ENCODE measurements at regions not wholly inside any gene's neighbourhood (a gene's known extent, or its start where the extent isn't known, plus 50 kb on each side); places are given as distances from the start of the nearest gene placed in this dataset.

- TF ChIP-seq, protein P1, sequence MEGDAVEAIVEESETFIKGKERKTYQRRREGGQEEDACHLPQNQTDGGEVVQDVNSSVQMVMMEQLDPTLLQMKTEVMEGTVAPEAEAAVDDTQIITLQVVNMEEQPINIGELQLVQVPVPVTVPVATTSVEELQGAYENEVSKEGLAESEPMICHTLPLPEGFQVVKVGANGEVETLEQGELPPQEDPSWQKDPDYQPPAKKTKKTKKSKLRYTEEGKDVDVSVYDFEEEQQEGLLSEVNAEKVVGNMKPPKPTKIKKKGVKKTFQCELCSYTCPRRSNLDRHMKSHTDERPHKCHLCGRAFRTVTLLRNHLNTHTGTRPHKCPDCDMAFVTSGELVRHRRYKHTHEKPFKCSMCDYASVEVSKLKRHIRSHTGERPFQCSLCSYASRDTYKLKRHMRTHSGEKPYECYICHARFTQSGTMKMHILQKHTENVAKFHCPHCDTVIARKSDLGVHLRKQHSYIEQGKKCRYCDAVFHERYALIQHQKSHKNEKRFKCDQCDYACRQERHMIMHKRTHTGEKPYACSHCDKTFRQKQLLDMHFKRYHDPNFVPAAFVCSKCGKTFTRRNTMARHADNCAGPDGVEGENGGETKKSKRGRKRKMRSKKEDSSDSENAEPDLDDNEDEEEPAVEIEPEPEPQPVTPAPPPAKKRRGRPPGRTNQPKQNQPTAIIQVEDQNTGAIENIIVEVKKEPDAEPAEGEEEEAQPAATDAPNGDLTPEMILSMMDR (conservative IDR thresholded peaks at IDR 0.05) = no peak
- TF ChIP-seq EZH2 (IDR thresholded peaks at IDR 0.05; ENCODE audit: low read depth) = no peak
- CTCF ChIA-PET = no interaction called here
- H3K79me2 ChIP-seq (ENCODE audit: low read depth) = no peaks in the 10 kb centered on the region
- H3K27me3 ChIP-seq (ENCODE audit: insufficient read depth, low read depth) = no peaks in the 10 kb centered on the region
- no peak overlapping the region for H2AFZ ChIP-seq
- H3K36me3 ChIP-seq (ENCODE audit: low read depth) = no peaks in the 10 kb centered on the region
- H3K4me1 ChIP-seq (replicated peaks; ENCODE audit: insufficient read depth) = peaks cover 21% of the 10 kb centered on the region
- H3K27ac ChIP-seq = no peak overlapping the region
- H3K9me2 ChIP-seq (ENCODE audit: insufficient read depth) = no peaks in the 10 kb centered on the region
- H3F3A ChIP-seq (ENCODE audit: insufficient read depth, low read depth) = peaks cover 7% of the 10 kb centered on the region; the same call in 1 of the 2 replicates
- intact Hi-C loops (cut with micrococcal nuclease; ENCODE audit: unreplicated experiment) = no loop called here
- BruUV-seq (replicated peaks) = no TSS peak
- POLR2A ChIA-PET (ENCODE audit: unreplicated experiment) = no interaction called here
- H4K20me1 ChIP-seq (ENCODE audit: insufficient read depth) = no peaks in the 10 kb centered on the region
- H3K4me2 ChIP-seq = no peak overlapping the region
- no peak overlapping the region for H3K4me3 ChIP-seq
- H3K9me3 ChIP-seq (ENCODE audit: insufficient read depth, low read depth) = no peaks in the 10 kb centered on the region
- DNase-seq = no peak
These were observed 384.5 kb upstream of the SULF2 start for GRCh38 chr20:48169650-48170225.

DNA sequence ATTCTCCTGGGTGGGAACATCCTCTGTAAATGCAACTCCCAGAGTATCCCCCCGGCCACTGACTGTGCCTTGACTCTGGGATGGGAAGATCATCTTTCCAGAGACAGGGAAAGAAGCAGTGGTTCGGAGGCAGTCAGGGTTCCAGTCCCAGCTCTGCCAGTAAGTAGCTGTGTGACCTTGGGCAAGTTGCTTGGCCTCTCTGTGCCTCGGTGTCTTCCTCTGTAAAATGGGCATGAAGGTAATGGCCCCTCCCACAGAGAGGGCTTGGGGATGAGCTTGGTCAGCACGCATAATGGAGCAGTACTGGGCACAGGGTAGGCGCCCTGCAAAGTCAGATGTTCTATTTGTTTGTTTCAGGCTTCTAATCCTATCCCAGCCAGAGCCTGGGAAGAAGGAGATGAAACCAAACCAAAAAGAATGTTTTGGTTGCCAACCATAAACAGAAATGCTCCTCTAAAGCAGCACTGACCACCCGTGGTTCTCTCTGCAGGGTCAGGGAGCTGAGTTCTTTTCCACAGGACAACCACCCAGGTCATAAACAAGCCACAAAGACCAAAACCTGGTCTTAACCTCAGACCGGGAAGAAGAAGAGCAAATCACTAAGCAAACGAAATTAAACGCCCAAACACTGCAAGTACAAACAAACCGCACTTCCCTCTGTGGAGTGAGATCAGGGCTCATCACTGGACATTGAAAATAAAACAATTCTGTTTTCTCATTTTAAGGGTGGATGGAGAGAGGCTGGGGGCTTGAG lies 381.0 kb upstream of the SULF2 start:
- no peaks in the 10 kb centered on the region for H3K79me2 ChIP-seq (ENCODE audit: low read depth)
- no peak overlapping the region for H3K27ac ChIP-seq
- ChIA-PET POLR2A (ENCODE audit: unreplicated experiment) (no interaction called here), CTCF (no interaction called here)
- H3F3A ChIP-seq (ENCODE audit: insufficient read depth, low read depth) = peaks cover 10% of the 10 kb centered on the region; the same call in 1 of the 2 replicates
- H3K4me1 ChIP-seq (replicated peaks; ENCODE audit: insufficient read depth) = peaks cover 37% of the 10 kb centered on the region
- no peaks in the 10 kb centered on the region for H3K9me2 ChIP-seq (ENCODE audit: insufficient read depth)
- peak in 1 of 2 experiments; percentile 55 for DNase-seq
- intact Hi-C loops (cut with micrococcal nuclease; ENCODE audit: unreplicated experiment) = no loop called here
- H3K4me3 ChIP-seq = no peak overlapping the region
- no peaks in the 10 kb centered on the region for H4K20me1 ChIP-seq (ENCODE audit: insufficient read depth)
- H3K4me2 ChIP-seq = peak overlapping the region; percentile 26
- no peaks in the 10 kb centered on the region for H3K27me3 ChIP-seq (ENCODE audit: insufficient read depth, low read depth)
- peak overlapping the region; percentile 2; the same call in 1 of the 2 replicates for H2AFZ ChIP-seq
- TF ChIP-seq, protein P1 (conservative IDR thresholded peaks at IDR 0.05) = no peak
- no peak for TF ChIP-seq EZH2 (IDR thresholded peaks at IDR 0.05; ENCODE audit: low read depth)
- H3K36me3 ChIP-seq (ENCODE audit: low read depth) = no peaks in the 10 kb centered on the region
- BruUV-seq (replicated peaks) = no TSS peak
- no peaks in the 10 kb centered on the region for H3K9me3 ChIP-seq (ENCODE audit: insufficient read depth, low read depth)

GRCh38 chr20:48165401-48165685 lies 380.1 kb upstream of the SULF2 start:
- no TSS peak for BruUV-seq (replicated peaks)
- CTCF ChIA-PET = no interaction called here

More at GRCh38 chr20:48165401-48165685, 380.1 kb upstream of the SULF2 start:
- Histone ChIP-seq H3K9me3 (ENCODE audit: insufficient read depth, low read depth) (no peaks in the 10 kb centered on the region), H3K4me1 (replicated peaks; ENCODE audit: insufficient read depth) (peaks cover 37% of the 10 kb centered on the region), H4K20me1 (ENCODE audit: insufficient read depth) (no peaks in the 10 kb centered on the region), H3K79me2 (ENCODE audit: low read depth) (no peaks in the 10 kb centered on the region), H3K9me2 (ENCODE audit: insufficient read depth) (no peaks in the 10 kb centered on the region), H3F3A (ENCODE audit: insufficient read depth, low read depth) (peaks cover 10% of the 10 kb centered on the region; the same call in 1 of the 2 replicates), H3K36me3 (ENCODE audit: low read depth) (no peaks in the 10 kb centered on the region), H3K4me3 (no peak overlapping the region), H3K4me2 (no peak overlapping the region), H3K27ac (no peak overlapping the region), H2AFZ (no peak overlapping the region), H3K27me3 (ENCODE audit: insufficient read depth, low read depth) (no peaks in the 10 kb centered on the region)
- no peak for DNase-seq
- no peak for TF ChIP-seq EZH2 (IDR thresholded peaks at IDR 0.05; ENCODE audit: low read depth)
- TF ChIP-seq, protein P1 (conservative IDR thresholded peaks at IDR 0.05) = no peak
- POLR2A ChIA-PET (ENCODE audit: unreplicated experiment) = no interaction called here
- intact Hi-C loops (cut with micrococcal nuclease; ENCODE audit: unreplicated experiment) = no loop called here
